ENCODE measurements at regions not wholly inside any gene's neighbourhood (a gene's known extent, or its start where the extent isn't known, plus 50 kb on each side); places are given as distances from the start of the nearest gene placed in this dataset.

GRCh38 chr9:106120071-106120470, 425.7 kb downstream of the TMEM38B start:
- no peaks in the 10 kb centered on the region for H3K4me1 ChIP-seq
- H3K27me3 ChIP-seq, result no peaks in the 10 kb centered on the region
- TF ChIP-seq CTCF (IDR thresholded peaks at IDR 0.05), result no peak
- H3K36me3 ChIP-seq, result no peaks in the 10 kb centered on the region
- H3K27ac ChIP-seq, result no peak overlapping the region
- no peak overlapping the region for H3K4me3 ChIP-seq
- H3K9me3 ChIP-seq, result no peaks in the 10 kb centered on the region
- no peak for DNase-seq (ENCODE audit: low spot score)

GRCh38 chr9:106127776-106128175, 433.4 kb downstream of the TMEM38B start:
- Histone ChIP-seq H3K36me3 (no peaks in the 10 kb centered on the region), H3K4me3 (no peak overlapping the region), H3K27ac (no peak overlapping the region), H3K27me3 (no peaks in the 10 kb centered on the region), H3K9me3 (no peaks in the 10 kb centered on the region), H3K4me1 (no peaks in the 10 kb centered on the region)
- DNase-seq (ENCODE audit: low spot score), result no peak
- TF ChIP-seq CTCF (IDR thresholded peaks at IDR 0.05), result no peak

GRCh38 chr9:106130374-106130773, 436.0 kb downstream of the TMEM38B start:
- TF ChIP-seq CTCF (IDR thresholded peaks at IDR 0.05), result no peak
- no peak for DNase-seq (ENCODE audit: low spot score)
- Histone ChIP-seq H3K27ac (no peak overlapping the region), H3K4me1 (no peaks in the 10 kb centered on the region), H3K4me3 (no peak overlapping the region), H3K9me3 (no peaks in the 10 kb centered on the region), H3K27me3 (no peaks in the 10 kb centered on the region), H3K36me3 (no peaks in the 10 kb centered on the region)

GRCh38 chr9:106143781-106144180, 449.4 kb downstream of the TMEM38B start:
- no peak for DNase-seq (ENCODE audit: low spot score)
- H3K36me3 ChIP-seq, result no peaks in the 10 kb centered on the region
- H3K4me1 ChIP-seq, result no peaks in the 10 kb centered on the region
- TF ChIP-seq CTCF (IDR thresholded peaks at IDR 0.05), result no peak
- no peaks in the 10 kb centered on the region for H3K9me3 ChIP-seq
- no peak overlapping the region for H3K27ac ChIP-seq
- H3K27me3 ChIP-seq, result no peaks in the 10 kb centered on the region
- no peak overlapping the region for H3K4me3 ChIP-seq

GRCh38 chr9:106146066-106146840, 451.9 kb downstream of the TMEM38B start:
- DNase-seq (ENCODE audit: low spot score), result no peak
- no peaks in the 10 kb centered on the region for H3K4me1 ChIP-seq
- no peaks in the 10 kb centered on the region for H3K9me3 ChIP-seq
- H3K36me3 ChIP-seq, result no peaks in the 10 kb centered on the region
- no peaks in the 10 kb centered on the region for H3K27me3 ChIP-seq
- no peak overlapping the region for H3K27ac ChIP-seq
- no peak for TF ChIP-seq CTCF (IDR thresholded peaks at IDR 0.05)
- no peak overlapping the region for H3K4me3 ChIP-seq

- Histone ChIP-seq H3K4me1 (no peaks in the 10 kb centered on the region), H3K27me3 (no peaks in the 10 kb centered on the region), H3K9me3 (no peaks in the 10 kb centered on the region), H3K36me3 (no peaks in the 10 kb centered on the region), H3K4me3 (no peak overlapping the region), H3K27ac (no peak overlapping the region)
- TF ChIP-seq CTCF (IDR thresholded peaks at IDR 0.05), result no peak
- DNase-seq (ENCODE audit: low spot score), result no peak
These were observed 452.5 kb downstream of the TMEM38B start for GRCh38 chr9:106146886-106147285.

Data from right atrium auricular region (tissue), 2 donors.